HG03095 (cell line): ENCODE measurements at regions not wholly inside any gene's neighbourhood (a gene's known extent, or its start where the extent isn't known, plus 50 kb on each side); places are given as distances from the start of the nearest gene placed in this dataset.

Experiments
- ATAC-seq: cut with Tn5 transposase; IDR thresholded peaks from one replicate; pipeline ENCODE4 v1.9.1; 2021; ENCODE audit warnings: moderate library complexity; ENCODE audit not compliant: unreplicated experiment

DNA sequence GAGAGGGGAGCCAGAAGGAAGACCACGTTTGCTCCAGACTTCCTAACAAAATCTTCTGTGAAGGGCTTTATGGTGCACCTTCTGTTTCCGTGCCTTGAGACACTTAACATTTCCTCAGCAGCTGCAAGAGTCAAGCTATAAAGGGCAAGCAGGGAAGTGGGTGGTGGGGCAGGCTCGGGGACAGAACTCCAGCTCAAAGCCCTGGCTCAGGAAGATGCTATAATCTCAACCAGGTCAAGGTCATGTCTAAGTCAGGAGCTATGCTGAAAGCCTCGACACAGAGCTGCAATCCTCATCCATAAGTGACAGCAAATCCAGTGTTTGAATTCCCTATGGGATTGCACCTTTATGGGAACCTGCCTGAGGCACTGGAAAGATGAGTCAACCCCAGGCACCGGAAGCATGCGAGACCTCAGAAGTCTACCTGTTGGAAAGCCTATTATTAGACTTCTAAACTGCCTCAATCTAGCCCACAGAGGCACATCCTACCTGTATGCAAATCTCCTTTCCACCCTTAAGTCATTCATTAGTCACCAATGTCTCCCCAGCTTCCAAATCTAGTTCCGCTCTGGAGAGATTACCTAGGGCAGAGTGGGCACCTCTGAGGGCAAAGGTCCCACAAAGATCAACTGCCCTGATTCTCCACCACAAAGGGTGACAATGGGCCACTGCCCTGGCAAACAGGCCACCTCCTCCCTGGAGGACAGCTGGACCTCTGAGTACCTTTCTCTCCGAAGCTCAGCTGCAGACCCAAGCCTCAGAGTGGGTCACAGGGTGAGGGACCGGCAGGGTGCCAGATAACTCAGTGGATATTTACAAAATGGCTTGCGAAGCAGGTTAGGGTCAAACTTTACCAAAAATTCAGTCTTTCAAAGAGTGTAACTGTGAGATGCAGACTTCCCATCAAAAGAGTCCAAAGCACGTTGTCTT is 287.0 kb downstream of the CDC5L start:
- no peak for ATAC-seq

DNA sequence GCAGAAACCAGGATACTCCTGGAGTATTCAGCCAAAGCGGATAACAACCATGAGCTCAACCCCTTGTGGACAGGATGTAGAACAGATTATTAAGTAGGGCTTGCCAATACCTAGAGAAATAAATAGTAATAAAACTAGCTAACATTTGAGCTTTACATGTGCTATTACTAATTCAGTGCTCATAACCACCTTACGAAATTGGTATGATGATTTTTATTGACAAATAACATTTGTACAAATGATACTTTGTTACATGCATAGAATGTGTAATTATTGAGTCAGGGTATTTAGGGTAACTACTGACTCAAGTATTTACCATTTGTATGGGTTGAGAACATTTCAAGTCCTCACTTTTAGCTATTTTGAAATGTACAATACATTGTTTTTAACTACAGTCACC is 287.9 kb downstream of the CDC5L start:
- no peak for ATAC-seq

GRCh38 chr6:44676246-44676790 is 288.8 kb downstream of the CDC5L start:
- no peak for ATAC-seq

DNA sequence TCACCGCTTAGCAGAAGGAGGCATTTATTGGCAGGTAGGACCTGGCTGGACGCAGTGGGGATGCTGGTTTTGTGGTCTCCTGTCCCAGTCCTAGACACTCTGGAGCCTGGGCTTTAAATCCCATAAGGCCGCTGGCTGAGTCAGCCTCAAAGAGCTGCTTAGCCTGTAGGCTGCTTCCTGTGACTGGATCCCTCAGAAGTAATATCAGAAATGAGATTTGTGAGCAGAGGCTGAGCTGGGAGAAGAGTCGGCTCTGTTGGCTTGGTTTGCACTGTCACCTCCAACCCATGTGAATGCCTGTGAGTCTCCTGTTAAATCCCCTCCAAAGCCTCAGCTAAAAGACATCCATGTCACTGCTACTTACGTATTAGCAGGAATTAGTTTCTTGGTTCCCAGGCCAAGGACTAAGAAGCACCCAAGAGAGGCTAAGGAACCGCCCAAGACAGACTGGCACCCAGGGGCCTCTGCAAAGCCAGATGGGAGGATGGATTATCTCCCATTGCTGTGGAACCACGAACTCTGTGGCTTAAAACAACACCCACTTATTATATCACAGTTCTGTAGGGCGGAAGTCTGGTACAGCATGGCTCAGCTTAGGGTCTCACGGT is 289.4 kb downstream of the CDC5L start:
- no peak for ATAC-seq

DNA sequence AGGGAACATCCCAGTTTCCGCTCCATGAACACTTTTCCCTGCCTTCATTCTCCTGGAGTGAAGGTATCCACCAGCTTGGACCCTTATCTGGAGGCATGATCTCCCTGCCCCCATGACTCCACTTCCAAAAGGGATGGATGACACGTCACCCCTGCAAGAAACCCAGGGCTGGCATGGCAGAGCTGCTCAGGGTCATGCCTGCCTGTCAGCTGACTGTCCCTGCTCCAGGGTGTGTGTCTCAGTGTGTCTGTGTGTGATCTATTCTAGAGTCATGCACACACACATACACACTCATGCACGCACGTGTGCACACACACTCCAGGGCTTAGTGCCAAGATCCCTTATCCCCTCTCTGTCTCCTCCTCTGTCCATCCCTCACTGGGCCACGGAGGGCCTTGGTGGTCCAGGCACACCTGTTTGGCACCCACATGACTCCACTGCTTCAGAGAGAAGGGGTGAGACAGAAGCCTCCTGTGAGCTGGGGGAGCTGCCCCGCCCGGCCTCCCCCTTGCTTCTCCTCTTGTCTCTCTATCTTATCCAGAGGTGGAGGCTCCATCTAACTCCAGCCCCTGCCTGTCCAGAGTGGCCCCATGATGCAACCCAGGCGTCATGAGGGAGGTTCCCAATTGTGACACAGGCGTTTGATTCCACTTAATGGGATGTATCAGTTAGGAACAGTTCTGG is 290.9 kb downstream of the CDC5L start:
- no peak for ATAC-seq

DNA sequence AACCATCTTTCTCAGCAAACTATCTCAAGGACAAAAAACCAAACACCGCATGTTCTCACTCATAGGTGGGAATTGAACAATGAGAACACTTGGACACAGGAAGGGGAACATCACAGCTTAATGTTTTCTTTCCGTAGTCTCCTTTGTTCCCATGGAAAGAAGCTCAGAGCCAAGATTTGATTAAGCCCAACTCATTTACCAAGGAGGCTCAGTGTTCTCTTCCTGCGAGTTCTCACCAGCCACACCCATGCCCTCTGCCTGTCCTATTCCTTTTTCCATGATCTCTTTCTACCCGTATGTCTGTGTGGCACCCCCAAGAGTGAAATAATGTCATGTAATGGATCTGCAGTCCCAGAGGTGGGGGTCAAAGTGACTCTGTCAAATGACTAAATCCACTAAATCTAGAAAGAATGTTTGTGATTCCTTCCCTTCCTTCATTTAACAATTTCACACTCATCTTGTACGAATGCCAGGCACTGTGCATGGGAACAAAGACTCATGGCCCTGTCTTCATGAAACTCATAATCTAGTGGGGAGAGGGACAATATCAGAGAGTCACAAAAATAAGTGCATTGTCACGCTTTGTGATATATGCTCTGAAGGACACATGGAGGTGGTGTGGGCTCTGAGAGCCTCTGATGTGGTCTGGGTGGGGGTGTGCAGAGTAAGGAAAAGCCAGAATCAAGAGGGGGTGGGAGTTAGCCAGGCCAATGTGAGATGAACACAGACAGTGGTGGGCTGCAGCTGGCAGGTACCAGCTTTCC is 292.1 kb downstream of the CDC5L start:
- ATAC-seq = no peak

DNA sequence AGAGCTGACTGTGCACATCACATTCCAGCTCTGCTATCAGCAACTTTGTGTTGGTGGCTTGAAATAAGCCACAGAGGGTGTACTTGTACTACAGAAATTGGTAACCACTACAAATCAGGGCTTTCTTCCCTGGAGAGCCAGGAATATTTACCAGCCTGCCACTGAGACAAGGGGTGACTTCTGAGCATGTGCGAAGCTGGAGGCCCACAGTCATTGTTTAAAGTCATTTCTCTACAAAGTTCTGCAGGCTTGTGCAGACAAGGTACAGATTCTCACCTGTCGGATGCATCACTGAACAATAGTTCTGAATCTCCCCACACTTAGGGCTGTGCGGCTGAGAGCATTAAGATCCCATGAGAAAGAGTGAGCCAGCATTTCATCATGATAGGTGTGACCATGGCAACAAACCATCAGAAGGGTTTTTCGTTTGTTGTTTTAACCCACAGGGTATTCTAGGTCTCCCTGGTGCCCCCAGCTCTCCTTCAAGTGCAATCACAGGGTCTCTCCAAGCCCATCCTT is 292.8 kb downstream of the CDC5L start:
- no peak for ATAC-seq

DNA sequence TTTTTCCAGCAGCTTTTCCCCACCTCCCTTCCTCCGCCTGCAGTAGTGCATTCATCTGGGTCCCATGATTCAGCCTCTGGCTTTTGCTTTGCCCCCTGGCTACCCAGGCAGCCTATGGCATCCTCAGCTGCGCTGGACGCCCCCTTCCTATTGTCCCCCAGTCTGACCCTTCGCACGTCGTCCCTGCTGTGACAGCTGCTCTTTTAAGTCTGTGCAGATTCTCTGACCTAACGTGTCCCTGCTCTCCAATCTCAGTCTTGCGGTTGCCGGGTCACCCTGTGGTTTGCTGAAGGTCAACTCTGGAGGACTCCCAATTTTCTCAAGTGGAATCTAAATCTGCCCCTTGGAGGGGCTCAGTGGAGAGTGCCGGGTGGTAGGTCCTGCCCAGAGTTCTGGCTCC is 294.3 kb downstream of the CDC5L start:
- ATAC-seq = no peak

DNA sequence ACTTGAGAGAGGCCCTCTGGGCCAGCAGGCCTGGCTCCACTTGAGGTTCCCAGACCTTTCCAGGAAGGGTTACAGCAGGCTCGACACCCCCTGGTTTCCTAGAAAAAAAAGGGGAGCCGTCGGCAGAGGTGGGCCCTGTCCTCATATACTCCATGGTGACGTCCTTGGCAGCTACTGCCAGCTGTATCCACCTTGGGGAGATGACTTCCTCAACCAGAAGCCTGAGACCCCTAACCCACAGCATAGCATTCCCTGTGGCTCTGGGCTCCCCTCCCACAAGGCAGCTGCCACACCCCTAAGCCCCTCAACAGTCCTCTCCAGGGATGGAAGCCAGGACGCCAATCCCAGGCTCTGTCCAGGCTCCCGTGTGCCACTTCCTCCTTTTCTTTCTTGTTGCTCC is 294.8 kb downstream of the CDC5L start:
- ATAC-seq = no peak

GRCh38 chr6:44682987-44683779 is 295.7 kb downstream of the CDC5L start:
- no peak for ATAC-seq

DNA sequence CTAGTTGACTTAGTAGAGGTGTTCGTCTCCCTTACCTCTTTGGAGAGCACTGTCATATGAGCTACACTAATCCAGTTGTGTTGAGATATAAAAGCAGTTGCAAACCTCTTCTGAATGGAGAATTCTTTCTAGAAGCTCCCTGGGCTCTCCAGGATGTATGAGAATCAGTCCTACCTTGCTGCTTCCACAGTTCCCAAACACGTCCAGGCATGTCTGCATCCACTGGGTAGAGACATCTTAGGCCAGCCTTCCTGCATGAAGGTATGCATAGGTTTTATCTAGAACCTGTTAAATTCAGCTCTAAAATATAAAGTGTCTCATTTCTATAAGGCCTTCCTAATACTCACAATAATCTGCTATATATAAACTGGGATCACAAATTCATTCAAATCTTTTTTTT is 297.7 kb downstream of the CDC5L start:
- ATAC-seq = no peak

DNA sequence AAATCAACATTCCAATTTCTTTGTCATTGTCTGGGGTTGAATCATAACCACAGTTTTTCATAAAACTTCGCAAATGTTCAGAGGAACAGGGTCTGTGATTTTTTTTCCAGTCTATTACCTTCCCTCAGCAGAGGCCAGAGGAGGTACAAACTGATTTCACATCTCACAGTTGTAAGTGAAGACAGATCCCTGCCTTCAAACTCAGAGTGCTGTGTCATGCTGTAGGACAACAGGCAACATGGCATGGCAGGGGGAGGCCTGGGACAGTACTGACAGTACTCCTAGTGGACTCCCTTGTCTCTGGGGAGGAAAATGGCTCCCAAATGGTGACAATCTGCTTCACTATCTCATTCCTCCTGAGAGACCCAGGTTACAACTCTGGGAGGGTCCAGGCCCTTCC is 308.6 kb downstream of the CDC5L start:
- no peak for ATAC-seq

DNA sequence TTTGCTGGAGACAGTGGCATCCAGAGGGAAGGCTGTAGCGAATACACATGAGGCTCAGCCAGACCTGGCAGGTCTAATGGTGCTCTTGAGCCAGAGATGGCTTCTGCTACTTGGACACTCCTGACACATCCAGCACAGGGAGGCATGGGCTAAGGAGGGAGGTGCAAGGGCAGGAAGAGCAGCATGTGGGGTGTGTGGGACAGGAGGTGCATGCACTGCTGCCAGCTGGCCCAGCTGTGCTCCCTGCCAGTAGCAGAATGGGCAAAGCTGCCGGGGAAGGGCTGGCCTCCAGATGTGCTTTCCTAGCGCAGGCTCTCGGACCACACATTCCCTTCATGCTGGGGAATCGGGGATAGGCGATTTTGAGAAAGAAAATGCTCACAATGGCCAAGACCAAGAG is 309.2 kb downstream of the CDC5L start:
- no peak for ATAC-seq

GRCh38 chr6:44697327-44697726 is 309.8 kb downstream of the CDC5L start:
- ATAC-seq = no peak

DNA sequence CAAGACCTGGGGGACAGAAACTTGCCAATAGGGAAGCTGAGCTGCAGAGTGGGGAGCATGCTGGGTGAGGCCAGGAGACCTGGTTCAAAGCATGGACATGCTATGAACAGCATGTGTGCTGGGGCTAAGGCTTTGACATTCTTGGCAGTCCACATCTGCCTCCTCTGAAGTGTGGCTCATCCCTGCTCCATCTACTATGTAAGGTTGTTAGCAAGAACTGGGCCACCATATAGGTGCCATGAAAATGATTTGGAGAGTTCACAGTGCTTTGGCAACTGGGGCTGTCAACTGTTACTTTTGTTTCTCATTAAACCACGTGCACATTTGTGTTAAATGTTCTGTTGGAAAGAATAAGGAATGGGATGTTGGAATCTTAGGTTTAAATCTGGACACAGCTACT is 311.1 kb downstream of the CDC5L start:
- no peak for ATAC-seq

- no peak for ATAC-seq
These were observed 311.6 kb downstream of the CDC5L start for GRCh38 chr6:44699082-44699481.

DNA sequence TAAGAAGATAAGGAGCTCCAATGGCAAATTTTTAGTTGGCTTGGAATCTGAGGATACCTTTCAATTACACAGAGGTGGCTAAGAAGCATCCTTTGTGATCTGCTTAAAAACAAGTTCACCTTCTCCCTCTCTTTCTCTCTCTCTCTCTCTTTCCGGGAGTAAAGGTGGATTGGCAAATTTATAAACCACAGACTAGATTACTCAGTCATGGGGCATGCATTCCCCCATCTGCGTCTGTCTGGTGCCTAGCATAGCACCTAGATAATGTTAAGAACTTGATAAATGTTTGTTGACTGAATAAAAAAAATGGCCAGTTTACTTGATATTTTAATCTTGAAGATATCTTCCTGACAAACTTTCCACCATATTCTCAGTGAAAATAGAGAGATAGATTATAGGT is 312.3 kb downstream of the CDC5L start:
- no peak for ATAC-seq

DNA sequence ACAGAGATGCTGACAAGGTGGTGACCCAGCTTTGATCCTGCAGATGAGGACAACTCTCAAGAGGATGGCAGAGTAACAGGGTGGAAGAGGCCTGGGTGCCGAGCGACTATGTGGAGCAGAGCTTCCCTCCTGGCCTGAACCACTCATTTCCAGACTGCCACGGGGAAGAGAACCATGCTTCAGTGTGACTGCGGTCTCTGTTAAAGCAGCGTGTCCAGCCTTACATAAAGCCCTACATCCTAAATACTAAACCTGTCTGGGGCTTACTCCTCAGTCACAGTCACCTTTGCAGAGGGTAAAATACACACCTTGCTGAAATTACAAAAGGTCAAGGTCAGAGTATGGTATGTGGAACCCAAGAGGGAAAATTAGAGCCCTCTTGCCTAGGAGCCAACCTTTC is 312.9 kb downstream of the CDC5L start:
- no peak for ATAC-seq

GRCh38 chr6:44701038-44701636 is 313.6 kb downstream of the CDC5L start:
- no peak for ATAC-seq
